ENCODE measurements at regions not wholly inside any gene's neighbourhood (a gene's known extent, or its start where the extent isn't known, plus 50 kb on each side); places are given as distances from the start of the nearest gene placed in this dataset.

- TF ChIP-seq EZH2phosphoT487 (IDR thresholded peaks at IDR 0.05; ENCODE audit: low read length), result no peak
- TF ChIP-seq CTCF (IDR thresholded peaks at IDR 0.05; ENCODE audit: low read length), result no peak
- TF ChIP-seq EZH2 (optimal IDR thresholded peaks at IDR 0.05; ENCODE audit: low read depth, low read length), result no peak
Measured at GRCh38 chr1:171433451-171433850, 51.9 kb upstream of the PRRC2C start.

Data from MM.1S (cell line).